GM21717 (cell line): ENCODE measurements at regions not wholly inside any gene's neighbourhood (a gene's known extent, or its start where the extent isn't known, plus 50 kb on each side); places are given as distances from the start of the nearest gene placed in this dataset.

ENCODE experiments used
- ATAC-seq: cut with Tn5 transposase; IDR thresholded peaks from one replicate; pipeline ENCODE4 v1.9.1; 2021; ENCODE audit warnings: mild to moderate bottlenecking, moderate library complexity; ENCODE audit not compliant: unreplicated experiment

- no peak for ATAC-seq
Observed at GRCh38 chr9:16304301-16304700, 566.2 kb downstream of the BNC2 start.

GRCh38 chr9:16306586-16306985 is 563.9 kb downstream of the BNC2 start:
- ATAC-seq = no peak

DNA sequence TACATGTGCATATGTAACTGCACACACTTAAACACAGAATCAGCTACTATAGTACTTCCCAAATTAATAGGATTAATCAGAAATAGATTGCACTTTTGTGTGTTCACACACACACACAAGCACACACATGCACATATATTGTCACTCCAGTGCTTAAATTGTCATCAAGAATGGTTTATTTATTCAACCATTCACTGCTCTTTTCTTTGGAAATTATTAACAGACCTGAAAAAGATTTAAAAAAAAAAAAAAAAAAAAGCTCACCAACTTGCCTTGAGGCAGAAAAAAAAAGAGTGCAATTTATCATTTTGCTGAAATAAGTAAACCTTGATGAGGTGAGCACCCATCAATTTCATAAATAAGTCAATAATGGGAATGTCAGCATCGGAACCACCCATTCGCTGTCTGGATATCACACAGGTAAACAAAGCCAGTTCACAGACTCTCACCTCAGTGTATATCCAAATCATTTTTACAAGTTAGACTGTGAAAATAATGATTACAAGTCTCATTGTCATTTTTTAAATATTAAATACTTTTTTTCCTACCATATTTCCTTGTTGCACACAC is 562.8 kb downstream of the BNC2 start:
- no peak for ATAC-seq

GRCh38 chr9:16308645-16309044 is 561.8 kb downstream of the BNC2 start:
- ATAC-seq = no peak

GRCh38 chr9:16309082-16309468 is 561.4 kb downstream of the BNC2 start:
- no peak for ATAC-seq

GRCh38 chr9:16309469-16310271 is 560.8 kb downstream of the BNC2 start:
- no peak for ATAC-seq

- no peak for ATAC-seq
Observed at GRCh38 chr9:16310278-16311110, 560.0 kb downstream of the BNC2 start.

DNA sequence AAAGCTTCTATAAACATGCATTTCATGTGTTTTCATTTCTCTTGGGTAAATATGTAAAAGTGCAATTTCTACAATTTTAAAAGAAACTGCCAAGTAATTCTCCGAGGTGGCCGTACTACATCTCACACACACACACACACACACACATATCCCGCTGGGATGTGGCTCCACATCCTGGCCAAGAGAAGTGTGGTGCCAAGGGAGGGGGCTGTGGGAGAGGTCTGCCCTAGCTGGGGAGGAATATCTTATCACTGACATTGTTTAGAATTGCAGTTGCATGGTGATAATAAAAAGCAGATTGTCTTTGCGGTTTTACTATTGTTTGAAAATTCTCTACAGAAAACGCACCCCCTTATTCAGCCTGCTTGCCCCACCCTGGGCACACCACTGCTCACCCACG is 558.4 kb downstream of the BNC2 start:
- ATAC-seq = no peak

GRCh38 chr9:16312962-16313546 is 557.4 kb downstream of the BNC2 start:
- ATAC-seq = no peak

DNA sequence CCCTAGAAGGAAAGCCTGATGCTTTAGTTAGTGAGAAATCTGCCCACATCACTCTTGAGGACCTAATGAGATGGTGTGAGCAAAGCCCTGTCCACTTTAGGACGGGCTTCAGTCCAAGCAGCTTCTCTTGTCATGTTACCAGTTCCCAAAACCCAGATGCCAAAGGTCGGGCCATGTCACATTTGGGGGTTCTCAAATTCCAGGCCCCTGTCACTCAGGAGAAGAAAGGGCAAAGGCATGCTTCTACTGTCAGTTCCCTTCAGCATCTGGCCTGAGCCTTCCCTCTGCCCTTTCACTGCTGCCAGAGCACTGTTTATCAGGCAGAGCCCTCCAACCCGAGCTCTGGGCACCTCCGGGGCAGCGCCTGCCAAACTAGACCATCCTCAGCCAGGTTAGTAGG is 556.0 kb downstream of the BNC2 start:
- ATAC-seq = no peak

DNA sequence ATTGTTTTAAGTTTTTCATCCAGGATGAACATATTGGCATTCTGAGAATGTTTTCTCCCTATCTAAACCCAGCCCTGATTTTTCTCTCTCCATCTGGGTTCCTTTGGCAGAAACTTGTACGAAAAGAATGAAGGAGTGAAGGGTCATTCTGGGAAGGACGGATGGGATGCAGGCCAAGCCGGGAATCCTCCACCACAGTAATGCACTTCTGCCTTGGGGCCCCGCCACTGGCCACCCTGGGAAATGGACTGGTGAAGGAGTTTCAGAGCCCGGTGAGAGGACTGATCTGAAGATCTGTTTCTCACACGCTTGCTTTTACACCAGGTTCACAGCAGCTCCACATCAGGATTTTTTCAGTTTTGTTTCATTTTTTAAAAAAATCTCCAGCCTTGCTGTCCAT is 554.8 kb downstream of the BNC2 start:
- ATAC-seq = no peak

DNA sequence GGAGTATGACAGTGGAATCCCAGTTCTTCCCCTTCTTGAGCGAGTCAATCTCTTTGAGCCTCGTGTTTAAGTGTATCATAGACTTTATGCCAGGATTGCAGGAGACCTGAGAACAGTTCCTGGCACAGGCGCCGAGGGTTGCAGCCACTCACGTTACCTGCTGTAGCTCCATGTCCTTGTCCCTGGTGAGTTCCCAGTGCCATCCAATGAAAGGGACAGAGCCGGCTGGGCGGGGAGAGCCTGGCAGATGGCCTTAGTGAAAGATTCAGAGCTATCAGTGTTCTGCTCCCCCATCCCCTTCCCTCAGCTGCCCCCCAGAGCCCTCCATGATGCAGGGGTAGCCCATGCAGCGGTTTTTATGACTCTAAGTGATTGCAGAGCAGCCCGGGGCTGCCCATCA is 554.0 kb downstream of the BNC2 start:
- no peak for ATAC-seq

DNA sequence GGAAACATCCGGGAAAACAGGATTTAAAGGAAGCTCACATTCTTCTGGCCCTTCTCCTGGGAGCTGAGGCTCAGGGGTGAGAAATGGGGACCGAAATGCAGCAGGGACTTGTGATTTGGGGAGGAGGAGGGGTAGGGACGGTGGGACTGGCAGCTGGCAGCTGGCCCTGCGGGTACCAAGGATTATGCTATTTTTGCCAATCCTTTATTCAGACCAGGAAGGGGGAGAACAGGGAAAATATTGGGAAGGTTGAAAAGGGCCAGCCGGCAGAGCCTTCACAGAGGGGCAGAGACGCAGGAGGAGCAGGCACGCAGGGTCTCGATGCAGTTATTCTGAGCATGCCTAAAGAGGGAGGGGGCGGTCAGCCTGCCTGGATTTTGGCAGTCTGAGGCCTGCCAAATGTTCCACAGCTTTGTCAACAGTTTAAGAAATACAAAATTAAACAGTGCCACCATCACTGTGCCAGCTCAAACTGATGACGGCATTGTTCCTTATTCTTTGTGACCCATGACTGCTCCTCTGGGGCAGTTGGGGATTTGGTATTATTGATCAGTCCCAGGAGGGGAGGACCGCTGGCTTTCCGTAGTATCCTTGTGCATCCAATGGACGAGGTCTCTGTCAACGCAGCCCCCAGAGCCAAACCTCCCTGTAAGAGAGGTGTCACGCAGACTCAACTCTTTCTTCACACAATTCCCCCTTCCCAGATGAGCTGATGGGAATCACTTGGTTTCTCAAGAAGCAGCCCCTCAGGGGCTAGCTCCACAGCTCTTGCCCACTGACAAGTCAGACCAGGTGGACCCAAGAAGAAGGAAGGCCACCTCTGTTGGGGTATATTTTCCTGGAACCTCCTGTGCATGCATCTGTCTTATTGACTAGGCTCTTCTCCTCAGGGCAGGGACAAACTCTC is 553.3 kb downstream of the BNC2 start:
- ATAC-seq = no peak

- no peak for ATAC-seq
Observed at GRCh38 chr9:16318516-16319060, 551.9 kb downstream of the BNC2 start.

GRCh38 chr9:16319646-16320045 is 550.8 kb downstream of the BNC2 start:
- ATAC-seq = no peak

GRCh38 chr9:16320338-16320902 is 550.0 kb downstream of the BNC2 start:
- ATAC-seq = no peak

GRCh38 chr9:16321461-16322119 is 548.9 kb downstream of the BNC2 start:
- ATAC-seq = no peak

DNA sequence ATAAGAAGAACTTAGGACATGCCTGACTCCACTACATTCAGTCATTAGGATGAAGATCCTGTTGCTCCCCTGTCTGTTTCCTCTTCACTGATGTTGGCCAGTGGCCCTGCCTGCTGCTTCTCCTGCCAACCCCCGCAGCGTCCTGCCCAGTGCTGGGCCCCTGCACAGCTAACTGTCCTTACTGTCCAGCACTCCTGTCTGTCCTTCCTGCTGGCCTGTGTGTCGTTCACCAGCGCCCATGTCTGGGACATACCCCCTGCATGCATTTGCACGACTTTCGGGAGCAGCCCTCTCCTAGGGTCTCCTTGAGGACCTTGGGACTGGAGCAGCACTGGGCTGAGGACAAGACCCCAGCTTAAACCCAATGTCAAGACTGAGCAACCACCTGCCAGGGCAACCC is 547.6 kb downstream of the BNC2 start:
- no peak for ATAC-seq

DNA sequence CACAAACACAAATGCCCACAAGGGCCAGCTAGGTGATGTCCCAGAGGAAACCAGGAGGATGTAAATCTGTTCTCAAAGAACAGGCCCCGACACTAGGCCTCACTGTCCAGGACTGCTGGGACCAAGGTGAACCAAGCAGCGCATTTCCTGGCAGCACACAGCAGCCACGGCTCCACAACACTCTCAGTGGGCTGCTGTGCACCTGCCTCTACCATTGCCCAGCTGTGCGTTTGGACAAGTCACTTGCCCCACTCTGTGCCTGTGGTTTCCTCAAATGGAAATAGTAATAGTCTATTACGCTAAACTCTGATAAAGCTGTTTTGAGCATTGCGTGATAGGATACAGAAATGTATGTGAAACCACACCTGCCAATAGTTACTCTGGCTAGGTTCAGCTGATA is 544.5 kb downstream of the BNC2 start:
- no peak for ATAC-seq
